Activated CD4-positive, CD25-positive, alpha-beta regulatory T cell (primary cell): ENCODE measurements at regions not wholly inside any gene's neighbourhood (a gene's known extent, or its start where the extent isn't known, plus 50 kb on each side); places are given as distances from the start of the nearest gene placed in this dataset.

Source experiments
- DNase-seq, 4 experiments: peaks; one replicate each; lab custom pipeline; 2025; lab: John Stamatoyannopoulos, UW

DNA sequence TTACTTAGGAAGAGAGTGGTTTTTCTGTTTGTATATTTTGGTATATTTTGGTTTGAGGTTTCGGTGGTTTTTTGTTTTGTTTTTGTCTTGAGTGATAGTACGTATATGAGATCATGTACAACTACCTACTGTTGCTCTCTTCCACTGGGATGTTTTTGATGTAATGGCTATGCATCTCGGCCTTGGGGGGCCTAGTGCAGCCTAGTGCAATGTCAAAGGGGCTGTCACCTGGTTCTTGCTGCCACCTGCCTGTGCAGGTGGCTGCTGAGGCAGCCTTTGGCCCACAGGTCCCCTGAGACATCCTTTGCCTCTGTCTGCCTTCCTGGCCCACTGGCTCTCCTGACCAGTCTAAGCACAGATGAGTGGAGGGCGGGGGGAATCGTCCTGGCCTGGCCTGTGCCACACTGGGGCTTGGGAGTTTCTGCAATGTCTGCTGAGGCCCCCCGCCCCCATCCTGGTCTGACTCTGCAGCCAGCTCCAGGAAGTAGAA, 546.6 kb downstream of the CD83 start:
- DNase-seq: no peak

DNA sequence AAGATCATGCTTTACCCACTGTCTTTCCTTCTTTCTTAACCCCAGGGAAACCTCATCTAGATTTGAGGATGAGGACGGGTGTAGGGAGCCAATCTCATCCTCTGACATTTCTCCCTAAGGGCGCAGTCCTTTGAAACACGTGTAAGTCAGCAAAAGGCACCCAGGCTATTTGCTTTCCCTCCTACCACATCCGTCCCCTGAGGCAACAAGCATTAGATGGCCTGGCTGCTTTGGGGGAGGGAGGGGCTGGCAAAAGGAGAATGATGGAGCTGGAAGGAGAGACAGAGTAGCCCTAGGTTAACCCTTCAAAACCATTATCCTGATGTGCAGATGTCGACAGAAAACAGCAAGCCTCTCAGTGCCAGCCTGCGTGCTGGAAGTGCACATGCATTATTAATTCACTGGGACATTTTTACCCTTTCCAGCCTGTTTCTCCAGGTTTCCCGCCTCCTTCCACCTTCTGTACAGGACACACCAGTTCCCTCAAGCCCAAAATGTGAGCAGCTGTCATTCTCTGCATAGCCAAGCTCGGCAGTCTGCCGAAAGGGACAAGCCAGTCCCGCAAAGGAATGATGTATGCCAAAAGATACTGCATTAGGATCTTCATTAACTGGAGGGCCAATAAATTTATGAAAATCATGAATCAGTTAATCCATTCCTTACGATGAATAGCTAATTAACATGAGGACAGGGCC, 547.2 kb downstream of the CD83 start:
- DNase-seq: no peak

DNA sequence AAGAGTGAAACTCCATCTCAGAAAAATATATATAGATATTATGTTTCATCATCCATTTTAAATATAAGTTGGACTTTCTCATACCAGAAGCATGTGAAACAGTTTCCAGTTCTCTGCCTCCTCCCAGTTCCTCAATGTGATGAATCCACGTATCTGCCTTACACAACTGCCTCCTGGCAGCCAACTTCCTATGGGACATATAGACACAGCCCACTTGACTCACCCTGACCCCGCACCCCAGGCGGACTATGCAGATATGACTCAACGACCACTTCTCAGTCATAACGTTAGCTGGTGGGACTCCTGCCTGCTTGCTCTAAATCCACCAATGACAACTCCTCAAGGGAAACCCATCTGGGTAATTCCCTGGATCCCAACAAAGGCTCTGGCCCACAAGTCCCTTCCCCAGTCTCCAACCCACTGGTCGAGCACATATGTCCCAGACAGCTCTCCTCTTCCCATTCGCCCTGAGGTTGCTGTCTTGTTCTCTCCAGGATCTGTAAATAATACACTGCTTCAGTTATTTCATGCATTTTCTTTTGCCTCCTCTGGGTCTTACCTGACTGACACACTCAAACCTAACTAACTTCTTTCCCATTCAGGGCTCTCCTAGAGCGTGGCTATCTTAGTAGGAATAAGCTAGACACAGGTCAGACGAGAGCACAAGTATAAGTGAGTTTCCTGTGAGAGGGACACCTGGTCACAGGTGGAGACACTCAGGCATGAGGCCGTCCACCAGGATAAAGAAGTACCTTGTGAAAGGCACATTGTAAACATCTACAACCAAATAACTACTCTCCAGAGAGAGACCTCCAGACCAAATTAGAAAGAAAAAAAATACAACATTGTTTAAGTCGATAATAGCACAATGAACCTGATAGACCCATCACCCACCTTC, 548.5 kb downstream of the CD83 start:
- no peak for DNase-seq

DNA sequence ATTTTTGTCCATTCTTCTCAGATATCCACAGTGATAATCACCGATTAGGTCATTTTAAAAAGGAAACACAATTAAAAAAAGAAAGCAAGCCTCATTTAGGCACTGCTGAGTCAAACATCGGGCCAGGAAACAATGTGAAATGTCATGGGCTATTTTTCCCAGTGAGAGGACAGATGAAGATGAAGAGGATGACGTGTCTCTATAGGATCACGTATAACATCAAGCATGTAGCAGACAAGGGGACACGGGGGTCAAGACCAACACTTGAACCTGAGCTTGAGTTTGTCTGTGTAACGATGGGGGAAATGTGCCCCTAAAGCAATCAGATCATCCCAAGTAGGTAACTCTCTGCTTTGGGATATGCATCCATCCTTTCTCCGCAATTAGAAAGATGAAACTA, 553.2 kb downstream of the CD83 start:
- DNase-seq: no peak

DNA sequence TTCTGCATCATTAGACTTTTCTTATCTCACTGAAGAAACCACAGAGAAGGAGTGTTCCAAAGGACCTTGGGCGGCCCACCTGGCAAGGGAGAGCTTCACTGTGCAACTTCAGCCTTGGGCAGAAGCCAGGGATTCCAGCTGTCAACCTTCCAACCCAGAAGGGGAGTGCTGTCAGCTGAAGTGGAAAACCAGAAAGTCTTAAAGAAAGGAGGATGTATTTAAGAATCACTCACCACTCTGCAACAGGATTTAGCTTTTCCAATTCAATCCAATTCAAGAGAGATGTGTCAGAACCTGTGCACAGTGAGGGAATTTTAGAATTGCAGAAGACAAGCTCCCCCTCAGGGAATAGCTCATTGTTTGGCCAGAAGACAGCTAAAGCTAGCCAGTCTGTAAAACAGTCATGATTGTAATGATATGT, 553.7 kb downstream of the CD83 start:
- no peak for DNase-seq

DNA sequence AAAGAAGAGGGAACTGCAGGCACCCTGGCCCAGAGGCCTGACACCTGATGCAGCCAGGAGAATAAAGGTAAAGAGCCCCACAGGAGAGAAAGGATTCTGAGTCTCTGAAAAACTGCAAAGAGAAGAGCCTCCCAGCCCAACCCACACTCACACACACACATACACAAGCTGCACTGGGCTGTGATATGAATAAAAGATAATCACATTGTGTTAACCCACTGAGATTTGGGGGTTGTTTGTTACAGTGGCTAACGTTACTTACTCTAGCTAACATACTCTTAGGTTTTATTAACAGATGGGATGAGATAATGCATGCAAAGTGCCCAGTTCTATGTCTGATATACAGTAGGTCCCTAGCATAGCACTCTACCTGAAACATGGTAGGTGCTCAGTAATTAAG, 554.4 kb downstream of the CD83 start:
- no peak for DNase-seq

DNA sequence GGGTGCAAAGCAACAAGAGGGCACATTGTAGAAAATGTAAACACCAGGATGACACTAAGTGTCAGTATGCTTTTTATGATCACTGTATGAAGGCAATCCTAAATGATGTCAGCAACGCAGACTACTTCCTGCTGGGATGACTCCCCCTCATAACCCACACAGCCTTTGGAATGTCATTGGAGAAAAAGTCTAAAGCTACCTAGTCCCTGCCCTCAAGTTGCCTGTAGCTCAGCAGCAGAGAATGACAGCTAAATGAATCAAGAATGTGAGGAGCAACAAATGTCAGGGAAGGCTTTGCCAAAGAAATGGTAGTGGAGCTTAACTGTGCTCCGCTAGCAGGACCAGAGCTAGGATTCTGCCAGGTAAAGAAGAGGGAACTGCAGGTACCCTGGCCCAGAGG, 555.6 kb downstream of the CD83 start:
- DNase-seq: no peak

DNA sequence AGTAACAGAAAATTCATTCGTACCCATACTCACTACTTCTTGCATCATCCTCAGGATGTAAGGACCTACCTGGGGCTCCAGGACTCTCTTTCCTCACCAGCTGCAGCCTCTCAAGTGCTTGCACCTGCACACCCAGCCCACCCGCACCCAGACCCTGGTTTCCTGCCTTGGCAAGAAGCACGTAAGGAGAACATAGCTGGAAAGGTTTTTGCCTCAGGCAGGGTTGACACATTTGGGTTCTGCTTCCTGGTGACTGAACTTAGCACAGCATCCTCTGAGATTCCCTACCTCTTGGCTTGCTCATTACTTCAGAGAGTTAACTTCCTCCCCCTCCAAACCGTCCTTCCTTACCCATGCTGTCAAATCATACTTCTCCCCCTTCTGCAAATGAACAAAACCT, 556.9 kb downstream of the CD83 start:
- DNase-seq: no peak

DNA sequence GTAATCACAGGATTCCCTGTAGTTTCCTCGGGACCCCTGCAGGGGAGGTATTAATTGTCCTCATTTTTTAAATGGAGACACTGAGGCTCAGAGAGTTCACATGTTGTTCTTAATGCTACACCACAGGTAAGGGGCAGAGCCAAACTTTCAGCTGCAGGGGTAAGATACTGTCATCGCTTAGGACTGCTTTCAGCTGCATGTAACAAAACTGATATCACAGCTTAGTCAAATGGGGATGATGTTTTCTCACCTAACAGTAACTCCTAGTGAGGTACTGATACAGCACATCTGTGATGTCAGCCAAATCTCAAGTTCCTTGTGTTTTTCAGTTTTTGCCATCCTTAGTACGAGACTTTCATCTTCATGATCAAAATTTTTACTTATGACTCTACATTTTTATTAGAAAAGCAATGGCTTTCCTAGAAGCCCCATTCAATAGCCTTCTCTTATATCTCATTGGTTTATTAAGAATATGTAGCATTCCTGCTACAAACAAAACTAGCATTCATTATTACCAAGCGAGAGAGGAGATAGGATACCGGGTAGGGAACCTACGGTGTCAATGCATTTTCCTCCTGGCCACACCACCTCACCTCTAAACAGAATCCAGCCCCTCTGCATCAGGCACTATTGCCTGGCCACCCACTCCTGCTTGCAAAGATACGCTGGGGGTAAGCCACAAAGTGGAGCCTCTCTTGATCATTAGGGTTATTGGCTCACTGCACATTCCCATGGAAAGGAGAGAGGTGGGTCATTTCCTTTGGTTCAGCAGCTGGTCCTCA, 557.5 kb downstream of the CD83 start:
- DNase-seq: no peak

DNA sequence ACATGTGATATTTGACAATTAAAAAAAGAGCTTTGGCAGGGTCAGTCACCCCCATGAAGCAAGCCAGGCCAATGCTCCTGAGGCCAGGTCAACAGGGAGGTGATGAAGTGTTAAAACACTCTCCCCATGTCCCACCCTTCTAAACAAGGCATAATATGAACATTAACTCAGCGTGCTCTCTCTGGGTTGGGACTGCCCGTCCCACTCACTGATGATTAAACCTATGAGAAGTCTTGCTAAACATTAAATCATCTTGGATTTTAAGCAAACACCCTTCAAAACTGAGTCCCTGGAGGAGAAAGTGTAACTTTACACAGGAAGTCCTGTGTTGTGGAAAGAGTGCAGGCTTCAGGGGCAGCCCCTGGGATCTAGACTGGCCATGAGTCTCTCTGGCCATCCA, 558.5 kb downstream of the CD83 start:
- DNase-seq: no peak

DNA sequence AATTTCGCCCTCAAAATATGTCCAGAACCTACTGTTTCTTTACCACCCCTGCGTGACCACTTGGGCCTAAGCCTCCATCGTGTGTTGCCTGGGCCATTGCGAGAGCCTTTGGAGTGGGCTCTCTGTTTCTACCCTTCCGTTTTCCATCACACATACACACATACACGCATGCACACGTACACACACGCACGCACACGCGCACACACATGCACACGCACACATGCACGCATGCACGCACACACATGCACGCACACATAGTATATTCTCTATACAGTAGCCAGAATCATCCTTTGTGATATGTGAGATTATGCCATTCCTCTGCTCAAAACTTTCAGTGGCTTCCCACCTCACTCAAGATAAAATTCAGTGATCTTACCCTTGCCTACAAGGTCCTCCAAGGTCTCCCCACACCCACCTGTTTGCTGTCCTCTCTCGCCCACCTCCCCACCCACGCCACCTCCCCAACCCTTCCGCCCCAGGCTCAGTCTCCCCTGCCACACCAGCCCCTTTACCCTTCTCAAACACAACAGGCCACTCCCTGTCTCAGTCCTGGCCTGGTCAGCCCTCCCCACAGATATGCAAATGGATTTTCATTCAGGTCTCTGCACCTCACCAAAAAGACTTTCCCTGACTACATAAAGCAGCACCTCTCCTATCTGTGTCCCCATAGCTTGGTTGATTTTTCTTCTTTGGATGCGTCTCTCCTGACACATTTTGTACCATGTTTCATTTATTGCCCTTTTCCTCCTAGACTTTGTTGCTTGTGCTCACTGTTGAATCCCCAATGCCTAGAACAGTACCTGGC, 559.6 kb downstream of the CD83 start:
- DNase-seq: no peak

DNA sequence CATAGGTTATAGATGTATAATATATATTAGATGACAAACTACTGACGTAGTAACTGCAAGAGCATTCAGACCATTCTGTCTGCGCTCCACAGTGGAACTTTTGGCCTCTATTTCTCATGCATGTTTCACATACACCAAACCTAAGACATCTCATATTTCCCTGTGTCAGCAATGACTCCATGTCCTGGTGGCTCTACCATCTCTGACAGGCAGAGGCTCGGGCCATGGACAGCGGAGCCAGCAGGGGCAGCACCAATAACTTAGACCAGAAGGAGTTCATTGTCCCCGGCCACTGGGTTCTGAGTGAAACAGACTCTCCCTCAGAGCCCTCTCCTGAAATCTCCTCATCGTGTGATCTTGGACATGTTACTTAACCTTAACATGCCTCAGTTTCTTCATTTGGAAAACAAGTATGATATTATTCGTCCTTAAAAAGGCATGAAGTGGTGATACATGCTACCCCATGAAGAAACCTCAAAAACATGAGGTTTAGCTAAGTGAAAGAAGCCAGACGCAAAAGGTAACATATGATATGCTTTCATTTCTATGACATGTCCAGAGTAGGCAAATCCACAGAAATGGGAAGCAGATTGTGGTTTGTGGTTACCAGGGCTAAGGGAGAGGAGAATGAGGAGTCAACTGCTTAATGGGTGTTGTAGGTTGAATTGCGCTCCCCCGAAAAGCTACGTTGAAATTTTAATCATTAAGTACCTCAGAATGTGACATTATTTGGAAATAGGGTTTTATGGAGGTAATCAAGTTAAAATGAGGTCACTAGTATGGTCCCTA, 564.0 kb upstream of the JARID2 start:
- DNase-seq: no peak

DNA sequence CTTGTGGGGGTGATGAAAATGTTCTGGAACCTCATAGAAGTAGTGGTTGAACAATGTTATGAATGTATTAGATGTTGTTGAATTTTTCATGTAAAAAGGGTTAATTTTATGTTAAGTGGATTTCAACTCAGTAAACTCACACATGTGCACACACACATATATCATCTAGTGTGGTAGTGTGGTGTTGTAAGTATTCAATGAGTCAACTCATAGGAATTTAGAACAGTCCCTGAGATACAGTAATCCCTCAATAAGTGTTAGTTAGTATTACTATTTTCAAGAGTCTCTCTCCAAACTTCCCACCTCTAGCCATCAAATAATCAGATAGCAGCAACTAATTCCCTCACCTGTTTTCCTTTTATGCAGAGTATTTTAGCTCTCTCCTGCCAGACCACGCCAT, 563.1 kb upstream of the JARID2 start:
- no peak for DNase-seq

DNA sequence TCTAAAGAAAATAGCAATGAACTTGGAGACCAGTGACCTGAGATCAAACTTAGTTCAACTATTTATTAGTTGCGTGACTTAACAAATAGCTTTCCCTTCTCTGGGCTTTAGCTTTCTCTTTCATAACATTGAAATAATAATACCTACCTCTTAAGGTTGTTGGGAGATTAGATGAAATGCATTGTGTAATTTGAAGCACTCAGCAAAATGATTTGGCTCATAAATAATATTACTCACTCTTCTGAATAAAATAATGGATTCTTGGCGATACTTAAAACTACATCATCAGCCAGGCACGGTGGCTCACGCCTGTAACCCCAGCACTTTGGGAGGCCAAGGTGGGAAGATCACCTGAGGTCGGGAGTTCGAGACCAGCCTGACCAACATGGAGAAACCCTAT, 556.2 kb upstream of the JARID2 start:
- no peak for DNase-seq

DNA sequence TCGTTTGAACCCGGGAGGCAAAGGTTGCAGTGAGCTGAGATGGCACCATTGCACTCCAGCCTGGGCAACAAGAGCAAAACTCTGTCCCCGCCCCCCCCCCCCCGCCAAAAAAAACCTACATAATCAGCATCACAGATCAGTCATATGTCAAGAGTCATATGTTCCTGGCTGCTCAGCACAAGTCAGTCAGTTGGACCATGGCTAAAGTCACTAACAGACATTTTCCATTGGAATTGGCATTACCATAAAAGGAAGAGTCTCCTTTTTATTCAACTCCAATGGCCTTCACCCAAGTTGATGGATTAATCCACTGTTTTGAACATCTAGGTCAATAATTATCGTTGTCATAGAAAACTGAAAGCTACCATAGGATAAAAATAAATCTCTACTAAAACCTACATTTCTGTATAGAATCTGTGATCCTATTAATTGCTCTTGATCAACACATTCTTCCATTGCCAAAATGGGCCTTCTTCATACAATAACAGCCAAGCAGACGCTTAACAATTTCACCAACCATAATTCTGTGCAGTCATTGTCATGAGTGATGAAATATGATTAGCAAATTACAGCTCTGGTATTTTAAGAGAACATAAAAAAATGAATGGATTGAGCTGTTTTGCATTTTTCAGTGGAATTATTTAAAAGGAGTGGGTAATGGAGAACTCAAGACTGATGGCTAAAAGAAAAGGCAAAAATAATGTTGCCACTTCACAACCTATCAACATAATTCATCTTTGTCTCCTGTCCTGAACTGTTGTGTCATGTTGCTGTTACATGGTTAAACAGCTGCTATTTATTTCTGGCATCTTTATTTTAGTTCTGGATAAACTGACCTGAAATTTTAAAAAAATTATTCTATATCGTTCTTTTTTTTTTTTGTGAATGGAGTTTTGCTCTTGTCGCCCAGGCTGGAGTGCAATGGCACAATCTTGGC, 555.5 kb upstream of the JARID2 start:
- DNase-seq: no peak

DNA sequence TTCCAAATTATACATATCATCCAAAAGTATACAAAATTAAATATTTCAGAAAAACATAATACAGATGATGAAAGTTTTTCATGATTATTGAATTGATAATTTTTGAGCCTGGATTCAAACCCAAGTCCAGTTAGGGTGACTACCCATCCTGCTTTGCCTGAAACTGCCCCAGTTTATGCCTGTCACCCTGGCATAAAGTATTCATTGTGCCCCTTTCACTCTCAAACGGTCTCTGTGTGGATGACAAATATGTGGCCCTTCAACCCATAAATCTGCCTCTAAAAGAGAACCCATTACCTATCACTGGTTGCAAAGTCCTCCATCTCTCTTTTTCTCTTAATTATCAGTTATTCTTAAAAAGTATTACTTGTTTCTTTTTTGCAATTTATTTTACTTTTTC, 553.7 kb upstream of the JARID2 start:
- no peak for DNase-seq

DNA sequence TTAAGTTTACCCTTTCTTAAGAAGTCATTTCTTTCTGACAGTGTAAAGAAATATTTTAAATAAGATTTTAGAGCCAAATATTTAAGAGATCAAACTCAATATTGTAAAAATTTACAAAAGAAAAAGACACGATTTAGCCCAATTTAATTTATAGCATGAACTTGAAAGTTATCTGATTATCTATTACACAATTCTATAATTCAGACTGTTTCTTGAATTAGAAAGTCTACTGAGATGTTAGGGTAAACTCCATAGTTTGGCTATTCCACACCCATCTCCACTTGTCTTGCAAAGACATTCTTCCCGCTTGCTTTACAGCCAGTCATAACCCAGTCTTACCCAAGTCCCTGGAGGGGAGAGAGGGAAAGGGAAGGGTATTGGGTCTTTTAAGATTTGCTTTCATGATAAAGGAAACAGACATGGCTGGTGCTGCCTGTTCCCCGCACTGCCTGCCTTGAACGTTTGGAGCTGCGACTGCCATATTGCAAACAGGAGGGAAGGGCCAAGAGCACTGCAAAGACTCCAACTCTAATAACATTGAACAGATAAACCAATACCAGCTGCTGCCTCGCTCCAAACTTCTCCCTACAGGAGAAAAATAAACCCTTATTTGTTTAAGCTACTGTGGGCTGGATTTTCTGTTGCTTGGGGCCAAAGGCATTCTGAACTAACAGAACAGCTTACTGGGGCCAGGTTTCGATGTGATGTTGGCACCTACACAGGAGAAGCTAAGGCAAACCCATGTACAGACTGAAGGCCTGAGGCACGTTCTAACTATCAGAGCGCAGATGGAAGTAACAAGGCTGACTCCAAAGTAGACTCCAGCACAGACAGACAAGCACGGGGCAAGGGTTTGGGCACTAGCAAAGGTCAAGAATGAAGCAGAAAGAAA, 552.3 kb upstream of the JARID2 start:
- no peak for DNase-seq

DNA sequence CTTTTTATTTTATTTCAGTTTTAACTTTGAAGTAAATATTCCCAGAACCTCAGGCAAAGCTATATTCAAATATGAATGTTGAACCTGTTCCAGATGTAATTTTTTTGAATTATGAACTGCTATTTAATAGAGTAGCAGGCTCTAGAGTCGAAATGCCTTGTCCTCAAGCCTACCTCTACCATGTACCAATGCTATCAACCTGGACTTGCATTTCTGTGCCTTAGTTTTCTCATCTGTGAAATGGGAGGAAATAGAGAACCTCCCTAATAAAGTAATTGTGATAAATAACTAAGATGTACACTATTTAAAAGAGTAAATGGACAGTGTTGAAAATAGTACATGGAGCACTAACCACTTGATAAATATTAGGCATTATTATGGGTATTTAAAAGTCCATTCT, 551.6 kb upstream of the JARID2 start:
- DNase-seq: no peak

DNA sequence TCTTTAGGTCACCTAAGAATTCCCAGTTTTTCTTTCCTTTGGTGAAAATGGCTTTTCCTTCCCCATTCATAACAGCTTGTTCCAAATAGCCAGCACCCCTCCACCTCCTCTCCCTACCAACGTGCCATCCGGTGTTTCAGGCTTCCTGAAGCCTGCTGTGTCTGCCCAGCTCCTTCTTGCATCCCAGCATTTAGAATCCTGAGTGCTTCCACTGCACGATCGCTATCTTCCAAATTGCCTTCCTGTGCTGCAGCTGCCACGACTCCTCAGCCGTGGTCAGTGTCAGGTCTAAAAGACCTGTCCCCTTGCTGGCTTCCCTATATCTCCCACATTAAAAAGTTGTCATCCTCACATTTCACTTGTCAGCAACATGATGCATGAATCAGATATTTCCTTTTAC, 550.3 kb upstream of the JARID2 start:
- DNase-seq: no peak
